Erythroblast (primary cell): ENCODE measurements at regions not wholly inside any gene's neighbourhood (a gene's known extent, or its start where the extent isn't known, plus 50 kb on each side); places are given as distances from the start of the nearest gene placed in this dataset.
"Not testable (repeated sequence)": the region's sequence is repeated elsewhere in the genome, so short reads cannot be mapped to it uniquely, and the experiment has no call there.

Experiments used
- GATA1 ChIP-seq: IDR thresholded peaks from 2 replicates; pipeline ENCODE4 v1.6.1; 2011; ENCODE audit warnings: low read depth, mild to moderate bottlenecking, control low read depth, low read length, moderate library complexity
- POLR2A ChIP-seq: IDR thresholded peaks from 2 replicates; pipeline ENCODE4 v1.6.1; 2011; ENCODE audit warnings: mild to moderate bottlenecking, low read length

- not testable (repeated sequence) for TF ChIP-seq POLR2A, GATA1
These were observed 150.5 kb upstream of the TOP1 start for GRCh38 chr20:40878099-40878498.
